GM23338 (cell line): ENCODE measurements at regions not wholly inside any gene's neighbourhood (a gene's known extent, or its start where the extent isn't known, plus 50 kb on each side); places are given as distances from the start of the nearest gene placed in this dataset.

Experiments used
- ATAC-seq: fragments of 200-7000 bp; cut with Tn5 transposase; 3 replicates; pipeline ENCODE4 v1.9.1; 2020
- DNase-seq: peaks from one replicate; pipeline ENCODE4 v3.0.0-alpha.2; 2015; ENCODE audit warnings: low spot score
- H2AFZ ChIP-seq: fragments of 200-600 bp; sonication (generic); 2 replicates; pipeline ENCODE4 v1.8.0; 2016; ENCODE audit warnings: antibody characterized with exemption, mild to moderate bottlenecking, moderate library complexity
- H3F3A ChIP-seq: fragments of 200-600 bp; sonication (generic); replicated peaks from 2 replicates; pipeline ENCODE4 v1.8.0; 2017; ENCODE audit warnings: antibody characterized with exemption, mixed run types, low read depth
- H3K27ac ChIP-seq: fragments of 200-600 bp; sonication (generic); 2 replicates; pipeline ENCODE4 v1.6.1; 2016; ENCODE audit warnings: low read depth
- H3K27me3 ChIP-seq: fragments of 200-600 bp; sonication (generic); 2 replicates; pipeline ENCODE4 v1.8.0; 2016; ENCODE audit warnings: mild to moderate bottlenecking, mixed run types, moderate library complexity; ENCODE audit not compliant: insufficient read depth
- H3K36me3 ChIP-seq: fragments of 200-600 bp; sonication (generic); 2 replicates; pipeline ENCODE4 v1.8.0; 2016; ENCODE audit warnings: mild to moderate bottlenecking; ENCODE audit not compliant: insufficient read depth
- H3K4me1 ChIP-seq: fragments of 200-600 bp; sonication (generic); 2 replicates; pipeline ENCODE4 v1.8.0; 2016; ENCODE audit warnings: mild to moderate bottlenecking, moderate library complexity; ENCODE audit not compliant: insufficient read depth
- H3K4me2 ChIP-seq: fragments of 200-600 bp; sonication (generic); 2 replicates; pipeline ENCODE4 v1.7.1; 2017; ENCODE audit warnings: mixed run types
- H3K4me3 ChIP-seq: fragments of 200-600 bp; sonication (generic); 2 replicates; pipeline ENCODE4 v1.6.1; 2016; ENCODE audit warnings: mixed run types
- H3K79me2 ChIP-seq: fragments of 200-600 bp; sonication (generic); replicated peaks from 2 replicates; pipeline ENCODE4 v1.8.0; 2017; ENCODE audit warnings: mild to moderate bottlenecking; ENCODE audit not compliant: insufficient read depth
- H3K9me2 ChIP-seq: fragments of 200-600 bp; sonication (generic); 2 replicates; pipeline ENCODE4 v1.8.0; 2017; ENCODE audit not compliant: insufficient read depth
- H4K20me1 ChIP-seq: fragments of 200-600 bp; sonication (generic); replicated peaks from 2 replicates; pipeline ENCODE4 v1.8.0; 2017; ENCODE audit warnings: mild to moderate bottlenecking; ENCODE audit not compliant: insufficient read depth
- H3K27ac Mint-ChIP-seq: 2 replicates; pipeline ENCODE4 v1.8.0; 2020; ENCODE audit warnings: inconsistent platforms, mild to moderate bottlenecking, moderate library complexity, mixed read lengths
- H3K27me3 Mint-ChIP-seq: 3 replicates; pipeline ENCODE4 v1.8.0; 2022; ENCODE audit warnings: low read depth, mild to moderate bottlenecking, moderate library complexity, mixed read lengths, inconsistent platforms; ENCODE audit not compliant: insufficient read depth, poor library complexity
- H3K36me3 Mint-ChIP-seq: 3 replicates; pipeline ENCODE4 v1.8.0; 2021; ENCODE audit warnings: low read depth, mild to moderate bottlenecking, inconsistent platforms, moderate library complexity, mixed read lengths
- H3K4me1 Mint-ChIP-seq: 3 replicates; pipeline ENCODE4 v1.8.0; 2020; ENCODE audit warnings: mild to moderate bottlenecking, inconsistent platforms, mixed read lengths
- H3K4me3 Mint-ChIP-seq: 3 replicates; pipeline ENCODE4 v1.8.0; 2021; ENCODE audit warnings: moderate library complexity, mild to moderate bottlenecking, inconsistent platforms, mixed read lengths
- H3K9me3 Mint-ChIP-seq: 3 replicates; pipeline ENCODE4 v1.8.0; 2020; ENCODE audit warnings: moderate library complexity, mild to moderate bottlenecking, inconsistent platforms, mixed read lengths
- CREB1 ChIP-seq: fragments of 250-450 bp; sonication (Bioruptor Pico); IDR thresholded peaks from 2 replicates; pipeline ENCODE4 v1.5.0; 2020; ENCODE audit warnings: low read depth, mild to moderate bottlenecking, moderate library complexity
- EZH2 ChIP-seq: fragments of 200-600 bp; sonication (generic); IDR thresholded peaks from one replicate; pipeline ENCODE4 v1.8.0; 2017; ENCODE audit warnings: antibody characterized with exemption, mild to moderate bottlenecking, low read depth; ENCODE audit not compliant: unreplicated experiment
- EZH2phosphoT487 ChIP-seq: fragments of 200-600 bp; sonication (generic); IDR thresholded peaks from one replicate; pipeline ENCODE4 v1.8.1; 2018; ENCODE audit warnings: antibody characterized with exemption; ENCODE audit not compliant: unreplicated experiment
- JUNB ChIP-seq: IDR thresholded peaks from one replicate; pipeline ENCODE4 v1.6.1; 2016; ENCODE audit warnings: antibody characterized with exemption; ENCODE audit not compliant: unreplicated experiment
- NANOG ChIP-seq: IDR thresholded peaks from 2 replicates; pipeline ENCODE4 v1.6.1; 2016; ENCODE audit warnings: antibody characterized with exemption, borderline replicate concordance
- POLR2AphosphoS5 ChIP-seq: IDR thresholded peaks from 2 replicates; pipeline ENCODE4 v1.6.1; 2016; ENCODE audit warnings: antibody characterized with exemption, low read depth
- STAT1 ChIP-seq: IDR thresholded peaks from one replicate; pipeline ENCODE4 v1.6.1; 2016; ENCODE audit warnings: antibody characterized with exemption; ENCODE audit not compliant: unreplicated experiment
- ZNF114 ChIP-seq: fragments of 250-450 bp; sonication (Bioruptor Pico); IDR thresholded peaks from 2 replicates; pipeline ENCODE4 v1.5.0; 2020; ENCODE audit warnings: mild to moderate bottlenecking, moderate library complexity
- ZNF331 ChIP-seq: fragments of 250-450 bp; sonication (Bioruptor Pico); IDR thresholded peaks from 2 replicates; pipeline ENCODE4 v1.5.0; 2020; ENCODE audit warnings: low read depth, mild to moderate bottlenecking, moderate library complexity
- TF ChIP-seq, protein P1 (sequence below): fragments of 250-450 bp; sonication (Bioruptor Pico); IDR thresholded peaks from 2 replicates; pipeline ENCODE4 v1.5.0; 2020; ENCODE audit warnings: mild to moderate bottlenecking, moderate library complexity
- TF ChIP-seq, protein P2 (sequence below): IDR thresholded peaks from one replicate; pipeline ENCODE4 v1.6.1; 2018; ENCODE audit warnings: antibody characterized with exemption; ENCODE audit not compliant: unreplicated experiment
- TF ChIP-seq, protein P3 (sequence below), 2 experiments: fragments of 200-600 bp in 1 of 2; sonication (generic) in 1 of 2; conservative IDR thresholded peaks; 2 replicates each; pipeline versions ENCODE4 v1.5.1 to v1.6.1; 2016 to 2017; ENCODE audit warnings: antibody characterized with exemption in 2 of 2, low read depth in 2 of 2, mild to moderate bottlenecking in 2 of 2, moderate library complexity in 1 of 2
- TF ChIP-seq, protein P4 (sequence below): IDR thresholded peaks from 2 replicates; pipeline ENCODE4 v1.6.1; 2016; ENCODE audit warnings: antibody characterized with exemption

DNA sequence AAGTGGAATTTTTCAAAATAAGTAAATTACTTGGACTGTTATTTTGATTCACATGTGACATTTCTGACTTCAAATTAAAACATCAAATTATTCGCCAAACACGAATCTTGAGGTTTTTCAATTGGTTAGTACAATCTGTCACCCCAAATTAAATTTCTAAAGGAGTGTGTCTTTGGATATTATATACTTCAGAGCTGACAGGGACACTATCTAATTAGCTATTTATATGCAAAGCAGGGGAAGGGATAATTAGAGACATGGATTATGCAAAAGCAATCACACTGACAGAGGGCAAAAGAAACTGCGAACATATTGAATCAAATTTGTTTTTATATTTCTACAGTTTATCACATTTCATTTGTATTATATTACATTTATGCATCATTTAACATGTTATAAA is 433.0 kb downstream of the KIF2B start:
- no peak overlapping the region; the same call in 1 of the 2 replicates for H3K27ac Mint-ChIP-seq
- no peak for TF ChIP-seq STAT1
- TF ChIP-seq, protein P1, sequence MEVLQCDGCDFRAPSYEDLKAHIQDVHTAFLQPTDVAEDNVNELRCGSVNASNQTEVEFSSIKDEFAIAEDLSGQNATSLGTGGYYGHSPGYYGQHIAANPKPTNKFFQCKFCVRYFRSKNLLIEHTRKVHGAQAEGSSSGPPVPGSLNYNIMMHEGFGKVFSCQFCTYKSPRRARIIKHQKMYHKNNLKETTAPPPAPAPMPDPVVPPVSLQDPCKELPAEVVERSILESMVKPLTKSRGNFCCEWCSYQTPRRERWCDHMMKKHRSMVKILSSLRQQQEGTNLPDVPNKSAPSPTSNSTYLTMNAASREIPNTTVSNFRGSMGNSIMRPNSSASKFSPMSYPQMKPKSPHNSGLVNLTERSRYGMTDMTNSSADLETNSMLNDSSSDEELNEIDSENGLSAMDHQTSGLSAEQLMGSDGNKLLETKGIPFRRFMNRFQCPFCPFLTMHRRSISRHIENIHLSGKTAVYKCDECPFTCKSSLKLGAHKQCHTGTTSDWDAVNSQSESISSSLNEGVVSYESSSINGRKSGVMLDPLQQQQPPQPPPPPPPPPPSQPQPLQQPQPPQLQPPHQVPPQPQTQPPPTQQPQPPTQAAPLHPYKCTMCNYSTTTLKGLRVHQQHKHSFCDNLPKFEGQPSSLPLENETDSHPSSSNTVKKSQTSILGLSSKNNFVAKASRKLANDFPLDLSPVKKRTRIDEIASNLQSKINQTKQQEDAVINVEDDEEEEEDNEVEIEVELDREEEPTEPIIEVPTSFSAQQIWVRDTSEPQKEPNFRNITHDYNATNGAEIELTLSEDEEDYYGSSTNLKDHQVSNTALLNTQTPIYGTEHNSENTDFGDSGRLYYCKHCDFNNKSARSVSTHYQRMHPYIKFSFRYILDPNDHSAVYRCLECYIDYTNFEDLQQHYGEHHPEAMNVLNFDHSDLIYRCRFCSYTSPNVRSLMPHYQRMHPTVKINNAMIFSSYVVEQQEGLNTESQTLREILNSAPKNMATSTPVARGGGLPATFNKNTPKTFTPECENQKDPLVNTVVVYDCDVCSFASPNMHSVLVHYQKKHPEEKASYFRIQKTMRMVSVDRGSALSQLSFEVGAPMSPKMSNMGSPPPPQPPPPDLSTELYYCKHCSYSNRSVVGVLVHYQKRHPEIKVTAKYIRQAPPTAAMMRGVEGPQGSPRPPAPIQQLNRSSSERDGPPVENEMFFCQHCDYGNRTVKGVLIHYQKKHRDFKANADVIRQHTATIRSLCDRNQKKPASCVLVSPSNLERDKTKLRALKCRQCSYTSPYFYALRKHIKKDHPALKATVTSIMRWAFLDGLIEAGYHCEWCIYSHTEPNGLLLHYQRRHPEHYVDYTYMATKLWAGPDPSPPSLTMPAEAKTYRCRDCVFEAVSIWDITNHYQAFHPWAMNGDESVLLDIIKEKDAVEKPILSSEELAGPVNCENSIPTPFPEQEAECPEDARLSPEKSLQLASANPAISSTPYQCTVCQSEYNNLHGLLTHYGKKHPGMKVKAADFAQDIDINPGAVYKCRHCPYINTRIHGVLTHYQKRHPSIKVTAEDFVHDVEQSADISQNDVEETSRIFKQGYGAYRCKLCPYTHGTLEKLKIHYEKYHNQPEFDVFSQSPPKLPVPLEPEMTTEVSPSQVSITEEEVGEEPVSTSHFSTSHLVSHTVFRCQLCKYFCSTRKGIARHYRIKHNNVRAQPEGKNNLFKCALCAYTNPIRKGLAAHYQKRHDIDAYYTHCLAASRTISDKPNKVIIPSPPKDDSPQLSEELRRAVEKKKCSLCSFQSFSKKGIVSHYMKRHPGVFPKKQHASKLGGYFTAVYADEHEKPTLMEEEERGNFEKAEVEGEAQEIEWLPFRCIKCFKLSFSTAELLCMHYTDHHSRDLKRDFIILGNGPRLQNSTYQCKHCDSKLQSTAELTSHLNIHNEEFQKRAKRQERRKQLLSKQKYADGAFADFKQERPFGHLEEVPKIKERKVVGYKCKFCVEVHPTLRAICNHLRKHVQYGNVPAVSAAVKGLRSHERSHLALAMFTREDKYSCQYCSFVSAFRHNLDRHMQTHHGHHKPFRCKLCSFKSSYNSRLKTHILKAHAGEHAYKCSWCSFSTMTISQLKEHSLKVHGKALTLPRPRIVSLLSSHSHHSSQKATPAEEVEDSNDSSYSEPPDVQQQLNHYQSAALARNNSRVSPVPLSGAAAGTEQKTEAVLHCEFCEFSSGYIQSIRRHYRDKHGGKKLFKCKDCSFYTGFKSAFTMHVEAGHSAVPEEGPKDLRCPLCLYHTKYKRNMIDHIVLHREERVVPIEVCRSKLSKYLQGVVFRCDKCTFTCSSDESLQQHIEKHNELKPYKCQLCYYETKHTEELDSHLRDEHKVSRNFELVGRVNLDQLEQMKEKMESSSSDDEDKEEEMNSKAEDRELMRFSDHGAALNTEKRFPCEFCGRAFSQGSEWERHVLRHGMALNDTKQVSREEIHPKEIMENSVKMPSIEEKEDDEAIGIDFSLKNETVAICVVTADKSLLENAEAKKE (CRISPR knock-in tag), result no peak
- no peak for TF ChIP-seq POLR2AphosphoS5
- TF ChIP-seq, protein P2, sequence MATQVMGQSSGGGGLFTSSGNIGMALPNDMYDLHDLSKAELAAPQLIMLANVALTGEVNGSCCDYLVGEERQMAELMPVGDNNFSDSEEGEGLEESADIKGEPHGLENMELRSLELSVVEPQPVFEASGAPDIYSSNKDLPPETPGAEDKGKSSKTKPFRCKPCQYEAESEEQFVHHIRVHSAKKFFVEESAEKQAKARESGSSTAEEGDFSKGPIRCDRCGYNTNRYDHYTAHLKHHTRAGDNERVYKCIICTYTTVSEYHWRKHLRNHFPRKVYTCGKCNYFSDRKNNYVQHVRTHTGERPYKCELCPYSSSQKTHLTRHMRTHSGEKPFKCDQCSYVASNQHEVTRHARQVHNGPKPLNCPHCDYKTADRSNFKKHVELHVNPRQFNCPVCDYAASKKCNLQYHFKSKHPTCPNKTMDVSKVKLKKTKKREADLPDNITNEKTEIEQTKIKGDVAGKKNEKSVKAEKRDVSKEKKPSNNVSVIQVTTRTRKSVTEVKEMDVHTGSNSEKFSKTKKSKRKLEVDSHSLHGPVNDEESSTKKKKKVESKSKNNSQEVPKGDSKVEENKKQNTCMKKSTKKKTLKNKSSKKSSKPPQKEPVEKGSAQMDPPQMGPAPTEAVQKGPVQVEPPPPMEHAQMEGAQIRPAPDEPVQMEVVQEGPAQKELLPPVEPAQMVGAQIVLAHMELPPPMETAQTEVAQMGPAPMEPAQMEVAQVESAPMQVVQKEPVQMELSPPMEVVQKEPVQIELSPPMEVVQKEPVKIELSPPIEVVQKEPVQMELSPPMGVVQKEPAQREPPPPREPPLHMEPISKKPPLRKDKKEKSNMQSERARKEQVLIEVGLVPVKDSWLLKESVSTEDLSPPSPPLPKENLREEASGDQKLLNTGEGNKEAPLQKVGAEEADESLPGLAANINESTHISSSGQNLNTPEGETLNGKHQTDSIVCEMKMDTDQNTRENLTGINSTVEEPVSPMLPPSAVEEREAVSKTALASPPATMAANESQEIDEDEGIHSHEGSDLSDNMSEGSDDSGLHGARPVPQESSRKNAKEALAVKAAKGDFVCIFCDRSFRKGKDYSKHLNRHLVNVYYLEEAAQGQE, result no peak
- no peak for TF ChIP-seq EZH2phosphoT487
- no peak for TF ChIP-seq EZH2
- TF ChIP-seq CREB1 (CRISPR knock-in tag), result no peak
- TF ChIP-seq ZNF331 (CRISPR knock-in tag), result no peak
- no peak for TF ChIP-seq JUNB
- TF ChIP-seq, protein P3, sequence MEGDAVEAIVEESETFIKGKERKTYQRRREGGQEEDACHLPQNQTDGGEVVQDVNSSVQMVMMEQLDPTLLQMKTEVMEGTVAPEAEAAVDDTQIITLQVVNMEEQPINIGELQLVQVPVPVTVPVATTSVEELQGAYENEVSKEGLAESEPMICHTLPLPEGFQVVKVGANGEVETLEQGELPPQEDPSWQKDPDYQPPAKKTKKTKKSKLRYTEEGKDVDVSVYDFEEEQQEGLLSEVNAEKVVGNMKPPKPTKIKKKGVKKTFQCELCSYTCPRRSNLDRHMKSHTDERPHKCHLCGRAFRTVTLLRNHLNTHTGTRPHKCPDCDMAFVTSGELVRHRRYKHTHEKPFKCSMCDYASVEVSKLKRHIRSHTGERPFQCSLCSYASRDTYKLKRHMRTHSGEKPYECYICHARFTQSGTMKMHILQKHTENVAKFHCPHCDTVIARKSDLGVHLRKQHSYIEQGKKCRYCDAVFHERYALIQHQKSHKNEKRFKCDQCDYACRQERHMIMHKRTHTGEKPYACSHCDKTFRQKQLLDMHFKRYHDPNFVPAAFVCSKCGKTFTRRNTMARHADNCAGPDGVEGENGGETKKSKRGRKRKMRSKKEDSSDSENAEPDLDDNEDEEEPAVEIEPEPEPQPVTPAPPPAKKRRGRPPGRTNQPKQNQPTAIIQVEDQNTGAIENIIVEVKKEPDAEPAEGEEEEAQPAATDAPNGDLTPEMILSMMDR (conservative IDR thresholded peaks at IDR 0.05; ENCODE audit: low read depth in 2 of 2), result no peak
- TF ChIP-seq, protein P4, sequence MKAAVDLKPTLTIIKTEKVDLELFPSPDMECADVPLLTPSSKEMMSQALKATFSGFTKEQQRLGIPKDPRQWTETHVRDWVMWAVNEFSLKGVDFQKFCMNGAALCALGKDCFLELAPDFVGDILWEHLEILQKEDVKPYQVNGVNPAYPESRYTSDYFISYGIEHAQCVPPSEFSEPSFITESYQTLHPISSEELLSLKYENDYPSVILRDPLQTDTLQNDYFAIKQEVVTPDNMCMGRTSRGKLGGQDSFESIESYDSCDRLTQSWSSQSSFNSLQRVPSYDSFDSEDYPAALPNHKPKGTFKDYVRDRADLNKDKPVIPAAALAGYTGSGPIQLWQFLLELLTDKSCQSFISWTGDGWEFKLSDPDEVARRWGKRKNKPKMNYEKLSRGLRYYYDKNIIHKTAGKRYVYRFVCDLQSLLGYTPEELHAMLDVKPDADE, result no peak
- no peak for TF ChIP-seq NANOG
- TF ChIP-seq ZNF114 (CRISPR knock-in tag), result no peak
- Histone ChIP-seq H3K36me3 (no peaks in the 10 kb centered on the region), H3F3A (no peaks in the 10 kb centered on the region), H3K27ac (peak overlapping the region; percentile 70), H2AFZ (no peak overlapping the region), H3K4me2 (peak overlapping the region; percentile 57), H3K79me2 (no peaks in the 10 kb centered on the region), H3K9me2 (no peaks in the 10 kb centered on the region), H4K20me1 (no peaks in the 10 kb centered on the region), H3K27me3 (no peaks in the 10 kb centered on the region), H3K4me3 (no peak overlapping the region), H3K4me1 (peaks cover 32% of the 10 kb centered on the region)
- ATAC-seq (no peak), DNase-seq (no peak)
- peaks cover 34% of the 10 kb centered on the region for H3K4me1 Mint-ChIP-seq
- H3K4me3 Mint-ChIP-seq, result no peak overlapping the region
- H3K27me3 Mint-ChIP-seq, result peaks cover 3% of the 10 kb centered on the region
- peaks cover under 1% of the 10 kb centered on the region; the same call in 2 of the 3 replicates for H3K36me3 Mint-ChIP-seq
- H3K9me3 Mint-ChIP-seq, result 0 out of 3 replicates have a peak, but pooled peaks cover under 1% of the 10 kb centered on the region
